IPS DF 4.7 (cell line): ENCODE measurements at regions not wholly inside any gene's neighbourhood (a gene's known extent, or its start where the extent isn't known, plus 50 kb on each side); places are given as distances from the start of the nearest gene placed in this dataset.

Experiments
- DNase-seq: peaks from one replicate; pipeline ENCODE4 v3.0.0-alpha.2; 2013; ENCODE audit warnings: low spot score; ENCODE audit errors: extremely low read depth

DNA sequence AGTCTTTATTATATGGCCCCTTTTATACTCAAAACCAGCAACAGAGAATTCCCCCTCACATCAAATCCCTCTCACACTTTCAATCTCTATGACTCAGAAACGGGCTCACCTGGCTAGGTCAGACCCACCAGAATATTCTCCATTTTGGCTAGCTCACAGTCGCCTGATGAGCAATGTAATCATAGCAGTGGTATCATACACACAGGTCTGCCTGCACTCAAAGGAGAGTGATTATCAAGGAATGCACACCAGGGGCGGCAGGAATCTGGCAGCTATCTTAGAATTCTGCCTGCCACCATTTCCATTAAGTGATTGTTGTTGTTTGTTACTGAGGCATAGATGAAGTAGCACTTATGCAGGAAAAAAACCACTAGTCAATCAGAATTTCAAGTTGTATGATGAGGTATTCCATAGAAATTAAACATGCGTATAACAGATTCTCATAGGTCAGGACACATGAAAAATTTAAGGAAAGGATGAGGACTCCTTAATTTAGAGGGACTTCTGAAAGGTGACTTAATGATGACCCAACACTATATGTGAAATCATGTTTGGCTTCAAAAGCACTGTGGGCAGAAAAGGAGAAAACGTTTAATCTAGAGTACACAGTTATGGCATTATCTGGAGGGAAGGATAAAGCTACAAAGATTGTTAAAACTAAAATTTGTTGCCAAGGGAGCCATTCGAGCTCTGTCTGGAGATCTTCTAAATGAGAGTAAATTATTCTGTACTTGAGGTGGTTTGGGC, 185.8 kb upstream of the DDI1 start:
- no peak for DNase-seq

DNA sequence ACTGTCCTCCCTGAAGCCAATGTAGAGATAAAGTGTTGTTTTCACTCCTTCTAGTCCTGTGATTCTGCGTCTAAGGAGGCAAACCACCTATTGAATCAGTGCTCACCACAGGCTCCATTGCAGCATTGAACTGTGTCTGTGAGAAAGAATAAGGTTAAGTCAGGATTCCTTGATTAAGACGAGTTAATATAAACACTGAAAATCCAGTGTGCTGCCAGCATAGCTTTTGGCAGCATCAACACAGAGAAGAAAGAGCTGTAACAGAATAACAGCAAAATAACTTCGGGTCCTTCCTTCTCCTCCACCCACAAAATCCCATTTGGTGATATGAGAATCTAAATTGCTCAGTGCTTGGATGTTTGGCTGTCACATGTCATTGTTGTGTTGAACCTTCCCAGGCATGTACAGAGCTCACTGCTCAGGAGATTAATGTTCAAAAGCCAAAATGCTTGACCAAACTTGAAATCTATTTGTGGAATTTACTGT, 185.2 kb upstream of the DDI1 start:
- DNase-seq: no peak
